ENCODE measurements at regions not wholly inside any gene's neighbourhood (a gene's known extent, or its start where the extent isn't known, plus 50 kb on each side); places are given as distances from the start of the nearest gene placed in this dataset.

DNA sequence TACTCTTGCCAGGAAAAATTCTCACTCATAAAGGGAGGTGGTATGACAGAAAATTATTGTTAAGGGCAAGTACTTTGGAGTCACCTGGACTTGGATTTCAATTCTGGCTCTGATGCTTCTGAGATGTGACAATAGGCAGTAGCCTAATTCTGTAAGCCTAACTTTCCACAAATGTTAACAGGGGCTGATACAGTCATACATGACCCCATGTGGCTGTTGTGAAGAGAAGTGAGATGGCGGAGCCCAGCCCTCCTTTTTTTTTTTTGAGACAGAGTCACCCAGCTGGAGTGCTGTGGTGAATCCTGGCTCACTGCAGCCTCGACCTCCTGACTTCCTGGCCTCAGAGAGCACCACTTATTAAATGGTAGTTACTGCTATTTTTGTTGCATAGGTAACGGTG is 54.4 kb upstream of the IRF2 start:
- TF ChIP-seq, protein P1, sequence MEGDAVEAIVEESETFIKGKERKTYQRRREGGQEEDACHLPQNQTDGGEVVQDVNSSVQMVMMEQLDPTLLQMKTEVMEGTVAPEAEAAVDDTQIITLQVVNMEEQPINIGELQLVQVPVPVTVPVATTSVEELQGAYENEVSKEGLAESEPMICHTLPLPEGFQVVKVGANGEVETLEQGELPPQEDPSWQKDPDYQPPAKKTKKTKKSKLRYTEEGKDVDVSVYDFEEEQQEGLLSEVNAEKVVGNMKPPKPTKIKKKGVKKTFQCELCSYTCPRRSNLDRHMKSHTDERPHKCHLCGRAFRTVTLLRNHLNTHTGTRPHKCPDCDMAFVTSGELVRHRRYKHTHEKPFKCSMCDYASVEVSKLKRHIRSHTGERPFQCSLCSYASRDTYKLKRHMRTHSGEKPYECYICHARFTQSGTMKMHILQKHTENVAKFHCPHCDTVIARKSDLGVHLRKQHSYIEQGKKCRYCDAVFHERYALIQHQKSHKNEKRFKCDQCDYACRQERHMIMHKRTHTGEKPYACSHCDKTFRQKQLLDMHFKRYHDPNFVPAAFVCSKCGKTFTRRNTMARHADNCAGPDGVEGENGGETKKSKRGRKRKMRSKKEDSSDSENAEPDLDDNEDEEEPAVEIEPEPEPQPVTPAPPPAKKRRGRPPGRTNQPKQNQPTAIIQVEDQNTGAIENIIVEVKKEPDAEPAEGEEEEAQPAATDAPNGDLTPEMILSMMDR (IDR thresholded peaks at IDR 0.05): no peak
- TF ChIP-seq POLR2A (IDR thresholded peaks at IDR 0.05): no peak
